Urothelium cell line (cell line): ENCODE measurements at regions not wholly inside any gene's neighbourhood (a gene's known extent, or its start where the extent isn't known, plus 50 kb on each side); places are given as distances from the start of the nearest gene placed in this dataset.
A peak's percentile ranks its signal among the peaks of the same experiment; 100 is the strongest.
"Not testable (repeated sequence)": the region's sequence is repeated elsewhere in the genome, so short reads cannot be mapped to it uniquely, and the experiment has no call there.

Experiments
- DNase-seq: peaks from one replicate; pipeline ENCODE4 v3.0.0; 2011; ENCODE audit warnings: low spot score, mixed read lengths
- FAIRE-seq: peaks from 2 replicates; lab custom pipeline; 2011; peaks lifted over from hg19 to GRCh38; lab: Jason Lieb, UNC

DNA sequence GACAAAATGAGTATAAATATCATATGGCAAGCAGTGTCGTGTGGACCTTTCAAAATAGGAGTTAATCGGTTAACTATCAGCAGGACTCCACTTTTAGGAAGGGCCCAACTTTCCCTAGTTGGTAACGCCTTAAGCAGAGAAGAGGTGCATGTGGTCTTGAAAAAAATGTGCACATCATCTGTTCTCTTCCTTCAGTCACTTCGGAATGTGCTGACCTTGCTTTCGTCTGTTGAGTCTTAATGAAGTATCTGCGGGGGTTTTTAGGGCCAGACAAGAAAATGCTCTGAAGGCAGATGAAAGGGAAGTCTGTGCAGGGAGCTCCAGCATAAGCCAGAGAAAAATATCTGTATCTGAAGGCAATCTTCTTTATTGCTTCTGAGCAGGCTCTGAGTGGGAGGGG lies 185.2 kb downstream of the AEBP2 start:
- DNase-seq (peak; percentile 5), FAIRE-seq (no peak)

DNA sequence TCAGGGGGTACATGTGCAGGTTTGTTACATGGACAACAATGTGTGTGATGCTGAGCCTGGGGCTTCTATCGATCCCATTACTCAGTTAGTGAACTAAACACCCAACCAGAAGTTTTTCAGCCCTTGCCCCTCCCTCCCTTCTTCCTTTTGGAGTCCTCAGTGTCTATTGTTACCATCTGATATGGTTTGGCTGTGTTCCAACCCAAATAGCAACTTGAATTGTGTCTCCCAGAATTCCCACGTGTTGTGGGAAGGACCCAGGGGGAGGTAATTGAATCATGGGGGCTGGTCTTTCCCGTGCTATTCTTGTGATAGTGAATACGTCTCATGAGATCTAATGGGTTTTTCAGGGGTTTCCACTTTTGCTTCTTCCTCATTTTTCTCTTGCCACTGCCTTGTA lies 186.3 kb downstream of the AEBP2 start:
- not testable (repeated sequence) for DNase-seq, FAIRE-seq

DNA sequence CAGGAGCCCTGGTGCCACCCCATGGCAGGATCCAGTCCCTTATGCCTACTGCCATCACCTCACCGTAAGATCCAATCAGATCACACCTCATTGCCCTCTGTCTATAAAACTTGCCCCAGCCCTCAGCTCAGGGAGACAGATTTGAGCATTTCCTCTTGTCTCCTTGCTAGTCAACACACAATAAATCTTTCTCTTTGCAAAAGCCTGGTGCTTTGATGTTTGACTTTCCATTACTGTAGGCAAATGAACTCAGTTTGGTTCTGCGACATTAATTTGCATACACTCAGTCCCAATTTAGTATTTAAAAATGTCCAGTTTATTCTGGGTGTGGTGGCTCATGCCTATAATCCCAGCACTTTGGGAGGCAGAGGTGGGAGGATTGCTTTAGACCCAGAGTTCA lies 188.4 kb downstream of the AEBP2 start:
- no peak for DNase-seq
- FAIRE-seq, result no peak

DNA sequence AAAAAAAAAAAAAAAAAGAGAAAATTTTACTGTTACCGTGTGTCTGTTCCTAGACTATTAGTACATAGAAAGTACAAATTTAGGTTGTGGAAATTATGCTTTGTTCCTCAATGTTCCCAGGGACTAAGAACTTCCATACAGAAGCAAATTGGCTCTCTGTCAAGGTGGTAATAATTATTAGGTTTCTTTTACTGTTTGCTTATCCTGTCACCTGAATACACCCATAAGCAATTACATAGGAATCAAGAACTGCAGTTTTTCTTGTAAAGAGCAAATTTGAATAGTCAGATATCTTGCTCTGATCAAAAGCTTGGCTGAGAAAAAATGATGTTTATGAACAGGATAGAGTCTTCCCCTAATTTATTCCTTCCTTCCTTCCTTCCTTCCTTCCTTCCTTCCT lies 191.2 kb downstream of the AEBP2 start:
- no peak for DNase-seq

DNA sequence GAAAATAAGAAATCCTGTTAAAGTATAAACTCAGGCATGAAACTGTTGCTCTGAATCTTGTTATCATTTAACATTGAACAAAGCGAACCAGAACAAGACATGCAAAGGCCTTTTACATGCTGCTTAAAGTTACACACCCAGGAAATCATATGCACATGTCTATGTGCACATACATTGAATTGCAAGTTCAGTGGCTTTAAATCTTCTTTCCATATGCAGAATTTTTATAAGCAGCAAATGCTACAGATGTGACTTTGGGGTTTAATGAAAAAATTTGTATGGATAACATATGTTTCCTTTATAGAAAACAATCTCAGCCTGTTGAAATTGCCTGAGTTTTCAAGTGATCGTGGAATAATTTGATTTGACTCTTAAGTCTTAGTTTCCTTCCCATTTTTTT lies 193.9 kb downstream of the AEBP2 start:
- no peak for FAIRE-seq
- DNase-seq, result no peak

More for the DNA sequence above, 191.2 kb downstream of the AEBP2 start:
- no peak for FAIRE-seq

DNA sequence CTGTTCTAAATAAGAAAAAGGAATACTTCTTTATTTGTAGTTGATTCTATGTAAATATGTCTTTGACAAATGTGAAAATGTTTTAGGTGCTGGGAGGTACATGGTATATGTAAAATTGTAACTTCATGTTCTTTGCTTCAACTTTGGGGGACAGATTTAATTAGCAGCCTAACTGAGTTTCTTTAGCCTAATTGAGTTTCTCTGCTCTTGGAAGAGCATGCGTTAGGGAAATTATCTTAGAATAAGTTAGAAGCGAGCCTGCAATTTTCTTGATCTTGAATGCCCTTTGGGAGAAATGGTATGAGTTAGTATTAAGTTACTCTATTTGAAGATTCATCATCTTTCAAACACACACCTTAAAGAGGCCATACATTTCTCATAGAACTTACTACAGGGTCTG lies 194.3 kb downstream of the AEBP2 start:
- no peak for DNase-seq

DNA sequence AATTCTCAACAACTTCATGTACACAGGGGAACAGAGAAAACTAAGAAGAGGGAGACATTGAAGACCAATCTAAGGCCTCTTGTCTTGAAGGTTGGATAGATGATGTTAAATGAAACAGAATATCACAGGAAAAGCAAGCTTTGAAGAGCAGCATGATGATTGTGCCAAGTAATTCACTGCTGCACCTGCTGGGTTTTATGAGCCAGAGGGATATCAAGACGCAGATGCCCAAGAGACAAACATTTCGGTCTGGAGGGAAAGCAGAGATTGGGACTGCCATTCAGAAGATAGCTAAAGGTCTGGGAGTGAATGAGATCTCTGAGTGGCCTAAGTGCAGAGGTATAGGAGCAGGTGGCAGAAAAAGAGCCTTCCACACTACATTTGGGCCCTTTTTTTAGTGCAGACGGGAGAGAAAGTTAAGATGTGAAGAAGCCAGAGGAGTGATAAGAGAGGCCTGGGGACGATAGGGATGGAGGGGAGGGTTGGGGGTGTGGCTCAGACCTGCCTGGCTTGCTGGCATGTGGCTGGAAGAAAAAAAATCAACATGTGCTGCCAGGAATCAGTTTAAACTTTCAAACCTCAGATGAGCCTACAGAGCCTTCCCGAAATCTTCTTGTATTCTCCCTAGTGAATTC lies 200.6 kb downstream of the AEBP2 start:
- no peak for DNase-seq
- FAIRE-seq, result no peak

More for the DNA sequence above, 194.3 kb downstream of the AEBP2 start:
- no peak for FAIRE-seq

DNA sequence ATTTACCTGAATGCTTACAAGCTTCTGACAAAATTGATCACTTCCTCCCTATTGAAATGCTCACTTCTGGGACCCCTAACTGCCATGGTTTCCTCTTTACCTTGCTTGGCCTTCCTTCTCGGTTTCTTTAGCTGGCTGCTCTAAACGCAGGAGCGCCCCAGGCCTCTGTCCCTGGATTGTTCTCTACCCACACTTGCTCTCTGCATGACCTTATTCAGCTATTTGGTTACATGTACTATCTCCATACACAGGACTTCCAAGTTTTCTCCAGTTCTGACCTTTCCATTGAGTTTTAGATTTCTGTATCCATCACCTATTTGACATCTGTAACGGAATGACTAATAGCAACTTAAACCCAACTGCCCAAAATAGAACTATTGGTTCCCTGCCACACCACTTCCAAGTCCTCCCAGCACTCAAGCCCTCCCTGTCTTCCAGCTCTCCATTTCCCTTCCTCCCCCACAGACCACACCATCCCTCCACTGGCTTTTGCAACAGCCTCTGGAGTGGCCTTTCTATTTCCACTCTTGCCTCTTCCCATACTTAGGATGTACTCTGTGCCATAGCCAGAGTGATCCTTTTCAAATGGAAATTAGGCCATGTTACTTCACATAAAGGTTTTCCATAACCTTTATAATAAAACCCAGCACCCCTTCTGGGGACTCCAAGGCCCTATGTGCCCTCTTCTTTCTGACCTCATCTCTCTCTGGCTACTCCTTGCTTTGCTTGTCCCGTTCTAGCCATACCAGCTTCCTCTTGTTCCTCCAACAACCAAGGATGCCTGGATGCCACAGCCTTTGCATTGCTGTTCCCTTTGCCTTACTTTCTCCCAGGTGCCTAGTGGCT lies 202.2 kb downstream of the AEBP2 start:
- FAIRE-seq, result no peak
- DNase-seq, result no peak

DNA sequence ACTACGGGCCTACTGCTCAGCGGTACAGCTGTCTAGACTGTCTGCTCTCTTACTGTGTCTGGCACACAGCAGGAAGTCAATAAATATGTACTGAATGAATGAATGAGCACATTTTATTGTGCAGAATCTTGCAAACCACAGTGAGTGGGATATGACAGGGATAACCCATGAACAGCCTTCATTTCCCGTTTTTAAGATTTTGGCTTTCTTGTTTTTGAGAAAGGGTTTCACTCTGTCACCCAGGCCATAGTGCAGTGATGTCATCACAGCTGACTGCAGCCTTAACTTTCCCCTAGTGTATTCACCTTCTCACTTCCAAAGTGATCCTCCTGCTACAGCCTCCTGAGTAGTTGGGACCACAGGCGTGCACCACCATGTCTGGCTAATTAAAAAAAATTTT lies 203.1 kb downstream of the AEBP2 start:
- no peak for FAIRE-seq
- no peak for DNase-seq

DNA sequence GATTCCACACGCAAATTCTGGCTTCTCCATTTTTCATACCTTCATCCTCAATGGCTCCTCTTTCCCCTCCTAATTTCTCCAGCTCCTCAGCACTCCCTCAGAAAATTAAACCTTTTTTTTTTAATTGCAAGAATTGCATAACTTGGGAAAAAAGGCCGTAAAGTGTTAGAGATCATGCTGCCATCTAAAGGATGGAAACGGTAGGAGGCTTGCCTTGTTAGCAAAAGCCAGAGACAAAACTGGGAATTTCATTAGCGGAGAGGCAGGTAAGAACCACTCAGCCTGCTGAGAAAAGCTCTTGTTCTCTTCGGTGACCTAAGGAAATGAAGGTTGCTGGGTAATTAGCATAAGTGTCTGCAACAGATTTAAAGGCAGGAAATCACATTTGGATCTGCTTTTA lies 204.3 kb downstream of the AEBP2 start:
- DNase-seq (peak; percentile 19), FAIRE-seq (no peak)

DNA sequence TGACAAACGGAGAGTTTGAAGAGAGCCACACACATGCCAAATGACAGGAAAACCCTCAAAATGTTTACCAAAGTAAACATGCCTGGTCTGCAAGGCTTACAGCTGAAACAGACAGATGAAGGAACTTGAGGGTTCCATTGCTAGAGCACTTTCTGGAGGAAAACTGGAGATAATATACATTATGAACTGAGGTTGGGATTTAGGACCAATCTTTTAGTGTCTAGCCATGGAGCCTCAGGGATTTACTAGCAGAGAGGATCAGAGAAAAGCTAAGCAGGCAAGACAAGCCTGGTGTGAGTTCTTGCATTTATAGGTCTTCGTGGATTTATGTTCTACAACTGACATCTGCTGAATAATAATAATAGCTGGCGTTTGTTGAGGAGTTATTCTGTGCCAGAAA lies 205.3 kb downstream of the AEBP2 start:
- no peak for FAIRE-seq
- DNase-seq, result no peak

DNA sequence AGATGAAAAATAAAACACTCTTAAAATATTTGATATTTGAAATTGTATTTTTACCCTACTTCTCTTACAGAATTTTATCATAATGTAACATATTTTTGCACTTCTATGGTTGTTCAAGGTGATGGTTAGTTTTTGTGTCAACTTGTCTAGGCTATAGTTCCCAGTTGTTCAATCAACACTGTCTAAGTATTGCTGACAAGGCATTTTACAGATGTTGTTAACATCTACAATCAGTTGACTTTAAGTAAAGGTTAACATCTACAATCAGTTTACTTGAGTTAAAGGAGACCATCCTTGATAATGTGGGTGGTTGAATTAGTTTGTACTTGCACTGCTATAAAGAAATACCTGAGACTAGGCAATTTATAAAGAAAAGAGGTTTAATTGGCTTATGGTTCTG lies 206.5 kb downstream of the AEBP2 start:
- FAIRE-seq, result no peak
- DNase-seq, result no peak

DNA sequence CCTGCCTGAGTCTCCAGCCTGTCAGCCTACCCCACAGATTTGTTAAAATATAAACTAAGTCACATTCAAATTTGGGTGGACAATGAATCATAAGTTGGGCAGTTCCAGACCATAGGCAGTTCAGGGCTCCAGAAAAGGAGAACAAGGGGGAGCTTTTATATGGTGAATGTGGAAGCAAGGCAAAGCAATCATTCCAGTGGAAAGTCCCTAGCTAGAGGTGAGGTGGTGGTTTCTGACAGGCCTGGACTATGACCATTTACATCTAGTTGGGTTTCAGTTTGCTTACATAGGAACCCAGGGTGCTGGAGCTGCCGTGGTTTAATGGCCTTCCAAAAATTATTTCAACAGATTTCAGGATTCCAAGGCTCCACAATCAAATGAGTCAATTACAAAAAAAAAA lies 207.3 kb downstream of the AEBP2 start:
- DNase-seq (no peak), FAIRE-seq (no peak)

DNA sequence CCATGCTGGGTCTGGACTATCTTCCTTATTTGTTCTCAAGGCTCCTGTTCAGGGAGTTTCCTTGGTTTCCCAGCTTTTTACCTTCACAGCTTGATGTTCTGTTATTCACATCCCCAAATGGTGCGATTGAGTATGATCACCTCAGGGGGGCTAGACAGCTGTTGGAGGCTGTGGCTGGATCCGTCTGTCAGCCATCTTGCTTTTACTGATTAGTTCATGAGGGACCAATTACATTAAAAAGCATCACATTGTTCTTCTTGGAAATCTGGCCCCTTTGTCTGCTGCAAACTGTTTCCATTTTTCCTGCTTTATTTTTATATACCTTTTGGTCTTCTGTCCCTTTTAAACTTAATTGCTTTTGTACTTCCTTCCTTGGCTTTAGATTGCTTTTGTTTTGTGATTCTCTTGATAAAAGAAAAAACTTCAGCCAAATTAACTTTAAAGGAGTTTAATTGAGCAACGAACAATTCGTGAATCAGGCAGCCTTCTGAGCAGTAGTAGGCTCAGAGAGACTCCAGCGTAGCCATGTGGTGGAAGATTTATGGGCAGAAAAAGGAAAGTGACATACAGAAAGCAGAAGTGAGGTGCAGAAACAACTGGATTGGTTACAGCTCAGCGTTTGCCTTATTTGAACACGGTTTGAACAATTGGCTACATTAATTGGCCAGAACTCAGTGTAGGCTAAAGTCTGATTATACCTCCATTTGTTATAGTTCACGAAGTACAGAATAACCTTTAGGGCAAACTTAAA lies 208.7 kb downstream of the AEBP2 start:
- DNase-seq, result no peak
- FAIRE-seq, result no peak

DNA sequence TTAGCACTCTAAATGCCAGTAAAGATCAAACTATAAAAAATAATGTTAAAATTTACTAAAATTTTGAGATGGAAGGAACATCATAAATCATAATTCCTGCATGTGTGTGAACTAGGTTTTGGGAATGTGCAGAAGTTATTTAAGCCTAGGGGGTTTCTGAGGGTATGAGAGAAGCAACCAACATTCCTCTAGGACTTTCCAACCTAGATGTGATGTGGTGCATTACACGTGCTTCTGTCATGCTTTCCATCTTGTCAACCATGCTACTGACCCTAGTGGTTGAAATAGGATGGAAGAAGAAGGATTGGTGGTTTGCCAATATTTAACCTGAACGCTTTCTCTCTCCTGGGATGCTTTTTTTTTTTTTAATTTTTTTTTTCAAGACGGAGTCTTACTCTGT lies 209.3 kb downstream of the AEBP2 start:
- FAIRE-seq (no peak), DNase-seq (no peak)

DNA sequence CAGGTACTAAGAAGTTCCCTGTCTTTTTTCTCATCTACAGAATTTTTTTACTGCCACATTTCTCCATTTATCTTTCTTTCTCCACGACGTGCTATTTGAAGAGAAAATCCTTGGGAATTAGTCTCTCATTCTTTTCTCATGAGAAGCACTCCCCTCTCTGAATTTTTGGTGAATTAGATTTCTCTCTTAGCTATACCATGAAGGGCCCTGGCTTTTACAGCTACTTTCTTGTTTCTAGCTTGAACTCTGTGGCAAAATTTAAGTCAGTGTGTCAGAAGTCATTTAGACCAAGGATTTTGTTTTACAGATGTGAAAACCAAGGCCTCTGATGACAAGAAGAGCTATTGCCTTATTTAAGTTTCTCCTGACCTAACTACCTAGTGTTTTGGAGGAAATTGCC lies 213.1 kb downstream of the AEBP2 start:
- no peak for DNase-seq
- FAIRE-seq, result no peak

DNA sequence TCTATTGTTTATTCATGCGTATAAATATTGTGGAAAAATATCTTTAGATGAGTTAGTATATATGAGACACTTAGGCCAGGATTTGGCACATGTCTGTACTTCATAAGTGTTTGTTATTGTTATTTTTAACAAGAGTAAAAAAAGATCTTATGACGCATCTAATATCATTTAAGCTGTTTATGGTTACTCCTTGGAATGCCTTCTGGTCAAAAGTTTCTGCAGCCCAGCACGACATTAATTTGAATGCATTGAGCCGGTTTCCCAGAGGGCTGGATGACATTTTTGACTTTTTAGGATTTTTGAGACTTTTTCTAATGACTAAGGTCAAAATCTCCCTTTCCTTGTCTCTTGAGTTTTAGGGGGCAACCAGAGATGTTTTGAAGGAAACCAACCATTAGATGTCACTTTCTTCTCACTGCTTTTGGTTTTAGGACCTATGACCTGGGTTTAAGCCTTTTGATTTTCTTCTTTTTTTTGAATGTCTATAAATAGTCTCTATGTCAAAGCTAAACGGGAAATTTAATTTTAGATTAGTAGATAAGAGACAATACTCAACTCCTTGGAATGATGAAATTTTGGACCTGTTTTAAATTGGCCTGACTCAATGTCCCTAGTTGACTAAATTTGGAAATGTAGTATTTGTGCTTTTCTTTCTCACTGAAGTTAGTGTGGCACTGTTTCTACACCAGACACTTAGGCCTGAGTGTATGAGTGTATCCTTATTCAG lies 215.5 kb downstream of the AEBP2 start:
- no peak for DNase-seq
- FAIRE-seq, result no peak

DNA sequence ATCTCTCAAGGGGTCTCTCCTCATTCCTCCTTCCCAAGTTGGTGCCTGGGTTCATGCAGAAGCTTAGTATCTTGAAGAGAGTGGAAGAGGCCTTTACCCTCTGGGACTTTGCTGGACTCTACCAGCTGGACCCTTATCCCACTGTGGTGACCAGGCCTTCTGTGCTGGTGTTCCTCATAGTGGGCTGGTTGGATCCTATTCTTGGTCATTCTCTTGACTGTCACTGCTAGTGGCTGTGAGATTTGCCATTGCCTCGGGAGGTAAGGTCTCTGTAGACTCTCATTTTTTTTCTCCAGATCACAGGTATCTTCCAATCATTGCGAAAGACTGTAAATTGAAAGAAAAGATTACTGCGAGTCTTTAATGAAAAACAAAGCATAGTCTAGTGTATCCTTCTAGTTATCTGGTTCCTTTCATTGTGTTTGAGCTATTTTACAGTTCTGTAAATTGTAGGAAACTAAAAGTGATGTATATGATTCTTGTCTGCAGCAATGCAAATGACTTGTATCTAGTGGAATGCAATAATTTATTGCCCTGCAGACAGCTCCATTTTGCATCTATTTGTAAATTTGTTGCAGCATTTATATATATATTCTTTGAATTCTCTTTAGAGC lies 217.9 kb downstream of the AEBP2 start:
- no peak for DNase-seq
- FAIRE-seq, result no peak

DNA sequence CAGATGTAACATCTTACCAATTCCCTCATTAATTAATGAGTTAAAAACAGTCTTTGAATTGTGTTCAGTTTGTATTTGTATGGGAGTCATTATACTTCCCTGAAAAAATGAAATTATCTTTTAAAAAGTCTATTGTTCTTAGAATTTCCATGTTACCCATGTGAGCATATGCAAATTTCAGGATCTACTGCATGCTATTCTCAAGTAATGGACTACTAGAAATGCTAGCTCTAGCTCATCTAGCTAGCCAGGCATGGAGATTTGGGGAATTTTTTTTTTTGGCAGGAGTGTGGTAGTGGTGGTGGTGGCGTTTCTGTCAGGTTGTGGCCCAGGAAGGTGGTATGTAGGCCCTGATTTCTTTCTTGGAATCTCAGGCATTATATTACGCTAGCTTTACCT lies 218.4 kb downstream of the AEBP2 start:
- DNase-seq (no peak), FAIRE-seq (no peak)

DNA sequence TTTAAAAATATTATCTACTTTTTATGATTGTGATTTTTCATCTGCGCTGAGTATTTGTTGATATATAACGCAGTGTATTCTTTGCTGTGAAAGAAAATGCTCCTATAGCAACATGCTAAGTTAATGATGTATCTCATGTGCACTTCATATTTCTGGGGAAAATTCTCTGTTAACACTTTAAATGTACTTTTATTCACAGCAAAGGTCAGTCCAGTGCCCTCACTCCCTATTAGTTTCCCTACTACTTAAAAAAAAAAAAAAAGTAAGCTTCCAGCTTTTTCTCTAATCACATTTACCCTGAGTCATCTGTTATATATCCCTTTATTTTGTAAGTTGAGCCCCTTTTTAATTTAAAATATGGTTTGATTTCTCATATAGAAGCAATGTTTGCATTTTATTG lies 219.8 kb downstream of the AEBP2 start:
- DNase-seq (no peak), FAIRE-seq (no peak)

DNA sequence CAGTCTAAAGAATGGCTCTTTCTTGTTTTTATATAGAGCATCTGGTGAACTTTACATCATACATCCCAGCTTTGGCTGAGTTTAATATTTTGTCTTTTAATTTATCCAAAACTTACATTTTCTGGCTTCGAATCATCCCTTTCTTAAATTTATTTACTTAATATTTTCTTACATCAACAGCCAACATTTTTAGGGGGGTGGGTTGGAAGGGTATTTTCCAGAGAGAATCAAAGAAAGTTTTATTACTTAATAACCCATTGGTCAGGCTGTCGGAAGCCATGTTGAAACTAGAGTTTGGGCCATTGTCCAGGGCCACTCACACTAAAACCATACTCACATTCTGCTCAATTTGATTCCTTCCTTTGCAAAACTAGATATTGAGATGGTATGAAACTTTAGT lies 220.2 kb downstream of the AEBP2 start:
- DNase-seq, result no peak
- FAIRE-seq, result no peak
